ENCODE measurements at regions not wholly inside any gene's neighbourhood (a gene's known extent, or its start where the extent isn't known, plus 50 kb on each side); places are given as distances from the start of the nearest gene placed in this dataset.

- no peaks in the 10 kb centered on the region for H3K27me3 ChIP-seq (replicated peaks; ENCODE audit: insufficient read depth, low read length)
- H3K9me3 ChIP-seq (replicated peaks; ENCODE audit: insufficient read depth, low read length), result no peaks in the 10 kb centered on the region
- H3K27ac ChIP-seq (ENCODE audit: low read length), result no peak overlapping the region
Measured at GRCh38 chr20:52914870-52915269, 57.3 kb upstream of the TSHZ2 start.

GRCh38 chr20:52913650-52914387, 58.3 kb upstream of the TSHZ2 start:
- Histone ChIP-seq H3K9me3 (replicated peaks; ENCODE audit: insufficient read depth, low read length) (no peaks in the 10 kb centered on the region), H4K20me1 (ENCODE audit: insufficient read depth, low read length) (no peaks in the 10 kb centered on the region), H3K27ac (ENCODE audit: low read length) (no peak overlapping the region), H3K4me3 (ENCODE audit: low read length) (no peak overlapping the region), H3K36me3 (replicated peaks; ENCODE audit: insufficient read depth, low read length) (no peaks in the 10 kb centered on the region), H3K4me1 (ENCODE audit: low read length) (no peaks in the 10 kb centered on the region), H3K9ac (ENCODE audit: low read length) (no peak overlapping the region), H2AFZ (ENCODE audit: low read length) (no peak overlapping the region), H3K4me2 (ENCODE audit: low read depth, low read length) (no peak overlapping the region), H3K79me2 (ENCODE audit: low read length) (no peaks in the 10 kb centered on the region), H3K9me2 (replicated peaks; ENCODE audit: insufficient read depth, low read length) (no peaks in the 10 kb centered on the region), H3F3A (ENCODE audit: insufficient read depth, low read length) (no peaks in the 10 kb centered on the region), H3K27me3 (replicated peaks; ENCODE audit: insufficient read depth, low read length) (no peaks in the 10 kb centered on the region)
- DNase-seq, result no peak
- TF ChIP-seq CTCF (IDR thresholded peaks at IDR 0.05; ENCODE audit: low read length) (no peak), EZH2 (optimal IDR thresholded peaks at IDR 0.05; ENCODE audit: low read depth, low read length) (no peak), EZH2phosphoT487 (IDR thresholded peaks at IDR 0.05; ENCODE audit: low read length) (no peak)

More at GRCh38 chr20:52914870-52915269, 57.3 kb upstream of the TSHZ2 start:
- DNase-seq, result no peak
- Histone ChIP-seq H3K4me3 (ENCODE audit: low read length) (no peak overlapping the region), H3F3A (ENCODE audit: insufficient read depth, low read length) (no peaks in the 10 kb centered on the region), H4K20me1 (ENCODE audit: insufficient read depth, low read length) (no peaks in the 10 kb centered on the region), H3K9me2 (replicated peaks; ENCODE audit: insufficient read depth, low read length) (no peaks in the 10 kb centered on the region), H3K9ac (ENCODE audit: low read length) (no peak overlapping the region), H3K79me2 (ENCODE audit: low read length) (no peaks in the 10 kb centered on the region), H3K4me1 (ENCODE audit: low read length) (no peaks in the 10 kb centered on the region), H3K4me2 (ENCODE audit: low read depth, low read length) (no peak overlapping the region), H2AFZ (ENCODE audit: low read length) (no peak overlapping the region), H3K36me3 (replicated peaks; ENCODE audit: insufficient read depth, low read length) (no peaks in the 10 kb centered on the region)
- TF ChIP-seq EZH2phosphoT487 (IDR thresholded peaks at IDR 0.05; ENCODE audit: low read length) (no peak), EZH2 (optimal IDR thresholded peaks at IDR 0.05; ENCODE audit: low read depth, low read length) (no peak), CTCF (IDR thresholded peaks at IDR 0.05; ENCODE audit: low read length) (no peak)

- H3K4me3 ChIP-seq (ENCODE audit: low read length), result no peak overlapping the region
- no peaks in the 10 kb centered on the region for H3K9me2 ChIP-seq (replicated peaks; ENCODE audit: insufficient read depth, low read length)
- H3K9ac ChIP-seq (ENCODE audit: low read length), result no peak overlapping the region
- no peaks in the 10 kb centered on the region for H3K79me2 ChIP-seq (ENCODE audit: low read length)
- H3K9me3 ChIP-seq (replicated peaks; ENCODE audit: insufficient read depth, low read length), result no peaks in the 10 kb centered on the region
- TF ChIP-seq CTCF (IDR thresholded peaks at IDR 0.05; ENCODE audit: low read length) (no peak), EZH2phosphoT487 (IDR thresholded peaks at IDR 0.05; ENCODE audit: low read length) (no peak), EZH2 (optimal IDR thresholded peaks at IDR 0.05; ENCODE audit: low read depth, low read length) (no peak)
- no peaks in the 10 kb centered on the region for H4K20me1 ChIP-seq (ENCODE audit: insufficient read depth, low read length)
- no peak overlapping the region for H2AFZ ChIP-seq (ENCODE audit: low read length)
- H3K4me1 ChIP-seq (ENCODE audit: low read length), result no peaks in the 10 kb centered on the region
- no peaks in the 10 kb centered on the region for H3K36me3 ChIP-seq (replicated peaks; ENCODE audit: insufficient read depth, low read length)
- H3K4me2 ChIP-seq (ENCODE audit: low read depth, low read length), result no peak overlapping the region
- H3F3A ChIP-seq (ENCODE audit: insufficient read depth, low read length), result no peaks in the 10 kb centered on the region
- no peak overlapping the region for H3K27ac ChIP-seq (ENCODE audit: low read length)
- no peaks in the 10 kb centered on the region for H3K27me3 ChIP-seq (replicated peaks; ENCODE audit: insufficient read depth, low read length)
- no peak for DNase-seq
Measured at GRCh38 chr20:52905241-52905994, 66.7 kb upstream of the TSHZ2 start.

Measured in MM.1S (cell line).